Dermis microvascular lymphatic vessel endothelial cell (primary cell): ENCODE measurements at regions not wholly inside any gene's neighbourhood (a gene's known extent, or its start where the extent isn't known, plus 50 kb on each side); places are given as distances from the start of the nearest gene placed in this dataset.
"Not testable (repeated sequence)": the region's sequence is repeated elsewhere in the genome, so short reads cannot be mapped to it uniquely, and the experiment has no call there.

ENCODE experiments used
- DNase-seq, 2 donors: peaks; one replicate each; pipeline versions ENCODE4 v3.0.0 to v3.0.0-alpha.2; 2010; ENCODE audit warnings: low read depth in 2 of 2

DNA sequence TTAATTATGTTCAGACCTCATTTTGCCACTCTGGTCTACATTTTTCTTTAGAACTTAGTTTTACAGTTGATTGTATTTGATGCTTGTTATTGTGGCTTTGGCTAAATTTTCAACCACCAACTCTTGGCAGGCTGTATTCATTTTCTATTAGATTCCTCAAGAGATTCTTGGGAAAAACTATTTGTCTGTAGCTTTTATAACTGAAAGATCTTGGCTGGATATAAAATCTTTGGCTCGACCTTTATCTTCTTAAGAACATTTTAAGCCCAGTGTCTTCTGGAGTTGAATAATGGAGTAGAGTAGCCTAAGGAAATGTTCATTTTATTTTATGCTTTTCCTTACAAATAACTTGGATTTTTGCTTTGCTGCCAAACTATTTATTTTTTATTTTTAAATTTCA, 848.5 kb downstream of the PCDH17 start:
- DNase-seq, result no peak

- DNase-seq, result no peak
Measured at GRCh38 chr13:58488251-58488650, 856.7 kb downstream of the PCDH17 start.

- no peak for DNase-seq
Measured at GRCh38 chr13:58495668-58496067, 864.1 kb downstream of the PCDH17 start.

DNA sequence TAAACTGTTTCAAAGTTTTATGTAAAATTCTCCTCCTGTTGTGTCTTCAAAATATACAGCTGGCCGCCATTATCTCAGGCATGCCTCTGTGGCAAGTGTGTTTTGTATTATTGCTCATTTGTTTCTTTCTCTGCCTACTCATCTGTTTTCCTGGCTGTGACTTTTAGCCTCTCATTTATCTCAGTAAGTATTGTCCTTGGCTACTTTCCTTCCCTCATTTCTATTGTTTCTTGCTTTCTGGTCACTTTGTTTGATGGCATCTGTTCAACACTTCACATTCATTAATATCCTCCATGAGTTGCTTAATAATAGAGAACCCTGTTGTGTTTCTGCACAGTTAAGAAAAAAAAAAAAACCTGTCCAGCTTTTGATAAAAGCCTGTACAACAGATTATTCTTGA, 869.4 kb downstream of the PCDH17 start:
- no peak for DNase-seq

DNA sequence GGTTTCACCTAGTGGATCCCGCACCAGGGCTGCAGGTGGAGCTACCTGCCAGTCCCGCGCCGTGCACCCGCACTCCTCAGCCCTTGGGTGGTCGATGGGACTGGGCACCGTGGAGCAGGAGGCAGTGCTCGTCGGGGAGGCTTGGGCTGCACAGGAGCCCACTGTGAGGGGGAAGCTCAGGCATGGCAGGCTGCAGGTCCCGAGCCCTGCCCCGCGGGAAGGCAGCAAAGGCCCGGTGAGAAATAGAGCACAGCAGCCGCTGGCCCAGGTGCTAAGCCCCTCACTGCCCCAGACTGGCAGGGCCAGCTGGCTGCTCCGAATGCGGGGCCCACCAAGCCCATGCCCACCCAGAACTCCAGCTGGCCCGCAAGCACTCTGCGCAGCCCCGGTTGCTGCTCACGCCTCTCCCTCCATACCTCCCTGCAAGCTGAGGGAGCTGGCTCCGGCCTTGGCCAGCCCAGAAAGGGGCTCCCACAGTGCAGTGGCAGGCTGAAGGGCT, 872.7 kb downstream of the PCDH17 start:
- not testable (repeated sequence) for DNase-seq

GRCh38 chr13:58505262-58505920, 873.8 kb downstream of the PCDH17 start:
- DNase-seq, result not testable (repeated sequence)

GRCh38 chr13:58528351-58528750, 896.8 kb downstream of the PCDH17 start:
- DNase-seq, result no peak

DNA sequence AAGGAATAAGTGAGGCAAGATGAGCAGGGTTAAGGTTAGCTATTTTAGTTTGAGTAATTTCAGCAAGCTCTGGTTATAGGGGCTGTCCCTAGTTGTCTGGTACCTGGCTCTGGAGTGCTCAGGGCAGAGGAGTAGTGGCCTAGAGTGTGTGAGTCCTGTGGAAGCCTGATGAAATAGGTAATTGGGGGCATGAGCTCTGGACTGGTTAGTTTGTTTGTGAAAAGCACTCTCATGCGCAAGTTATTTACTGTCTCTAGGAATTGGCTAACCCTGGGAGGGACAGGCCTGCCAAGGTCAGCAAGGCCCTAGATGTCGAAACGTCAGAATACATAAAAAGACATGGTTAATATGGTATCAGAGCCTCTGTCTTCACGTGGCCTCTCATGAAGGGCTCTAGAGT, 900.1 kb downstream of the PCDH17 start:
- DNase-seq, result no peak

GRCh38 chr13:58542530-58542929, 911.0 kb downstream of the PCDH17 start:
- no peak for DNase-seq

DNA sequence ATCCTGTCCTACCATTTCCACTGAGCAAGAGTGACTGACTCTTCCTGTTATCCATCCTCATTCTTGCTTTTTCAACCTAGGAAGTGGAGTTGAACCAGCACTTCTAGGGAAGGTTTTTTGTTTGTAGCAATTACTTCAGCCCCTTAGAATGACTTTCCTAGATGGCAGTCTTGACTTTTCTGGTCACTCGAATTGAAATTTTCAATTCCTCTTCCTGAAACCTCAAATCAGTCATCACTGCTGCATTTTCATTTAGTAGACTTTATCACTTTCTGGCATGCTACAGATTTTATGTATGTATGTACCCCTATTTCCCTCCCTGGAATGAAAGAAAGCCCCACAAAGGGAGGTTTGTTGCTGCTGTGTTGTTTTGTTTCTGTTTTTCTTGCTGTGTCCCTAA, 915.9 kb downstream of the PCDH17 start:
- no peak for DNase-seq

DNA sequence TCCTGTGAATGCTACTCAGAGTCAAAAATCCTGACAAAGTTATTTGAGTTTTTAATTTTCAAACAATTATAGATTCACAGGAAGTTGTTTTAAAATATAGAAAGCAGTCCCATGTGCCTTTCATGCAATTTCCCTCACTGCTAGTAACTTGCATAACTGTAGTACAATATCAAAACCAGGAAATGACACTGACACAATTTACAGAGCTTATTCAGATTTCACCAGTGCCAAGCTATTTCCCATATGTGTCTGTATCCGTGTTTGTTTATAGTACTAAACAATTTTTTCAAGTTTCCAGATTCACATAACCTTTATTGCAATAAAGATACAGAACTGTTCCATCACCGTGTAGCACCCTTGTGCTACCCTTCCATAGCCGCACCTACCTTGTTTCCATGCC, 934.6 kb downstream of the PCDH17 start:
- DNase-seq, result no peak

DNA sequence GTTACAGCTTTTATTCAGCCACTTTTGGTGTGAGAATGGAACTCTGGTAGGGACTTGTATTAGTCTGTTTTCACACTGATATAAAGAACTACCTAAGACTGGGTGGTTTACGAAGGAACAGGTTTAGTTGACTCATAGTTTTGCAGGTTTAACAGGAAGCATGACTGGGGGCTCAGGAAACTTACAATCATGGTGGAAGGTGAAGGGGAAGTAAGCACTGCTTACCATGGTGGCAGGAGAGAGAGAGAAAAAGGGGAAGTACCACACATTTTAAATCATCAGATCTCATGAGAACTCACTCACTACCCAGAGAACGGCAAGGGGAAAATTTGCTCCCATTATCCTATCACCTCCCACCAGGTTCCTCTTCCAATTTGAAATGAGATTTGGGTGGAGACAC, 942.2 kb downstream of the PCDH17 start:
- no peak for DNase-seq

- DNase-seq, result no peak
Measured at GRCh38 chr13:58574791-58575190, 943.2 kb downstream of the PCDH17 start.

DNA sequence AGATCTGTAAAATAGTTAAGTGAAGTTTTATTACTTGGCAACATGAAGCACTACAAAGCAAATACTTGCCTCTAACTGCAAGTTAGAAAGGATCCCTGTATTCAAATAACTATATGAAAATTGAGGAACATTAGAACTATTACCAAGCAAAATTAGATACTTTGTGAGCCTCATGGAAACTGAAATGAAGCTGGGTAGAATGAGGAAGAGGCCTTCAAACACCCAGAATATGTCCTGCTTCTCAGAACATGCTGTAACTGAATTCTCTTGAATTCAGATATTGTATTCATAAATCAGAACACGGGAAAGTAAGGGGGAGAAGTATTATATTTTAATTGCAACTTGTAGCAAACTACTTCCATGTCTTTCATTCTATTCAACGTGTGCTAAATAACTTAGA, 947.9 kb downstream of the PCDH17 start:
- no peak for DNase-seq

GRCh38 chr13:58583966-58584365, 952.4 kb downstream of the PCDH17 start:
- no peak for DNase-seq

- DNase-seq, result no peak
Measured at GRCh38 chr13:58584610-58585009, 953.1 kb downstream of the PCDH17 start.

DNA sequence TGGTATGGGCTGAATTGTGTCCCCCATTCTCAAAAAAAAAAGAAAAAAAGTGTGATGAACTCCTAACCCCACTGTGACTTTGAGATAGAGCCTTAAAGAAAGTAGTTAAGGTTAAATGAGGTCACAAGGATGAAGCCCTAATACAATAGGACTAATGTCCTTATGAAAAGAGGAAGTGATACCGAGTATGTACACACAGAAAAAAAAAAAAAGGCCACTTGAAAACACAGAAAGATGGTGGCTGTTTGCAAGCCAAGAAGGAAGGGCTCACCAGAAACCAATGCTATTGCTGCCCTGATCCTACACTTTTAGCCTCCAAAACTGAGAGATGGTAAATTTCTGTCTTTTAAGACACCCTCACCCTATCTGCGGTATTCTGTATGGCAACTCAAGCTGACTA, 955.6 kb downstream of the PCDH17 start:
- no peak for DNase-seq

DNA sequence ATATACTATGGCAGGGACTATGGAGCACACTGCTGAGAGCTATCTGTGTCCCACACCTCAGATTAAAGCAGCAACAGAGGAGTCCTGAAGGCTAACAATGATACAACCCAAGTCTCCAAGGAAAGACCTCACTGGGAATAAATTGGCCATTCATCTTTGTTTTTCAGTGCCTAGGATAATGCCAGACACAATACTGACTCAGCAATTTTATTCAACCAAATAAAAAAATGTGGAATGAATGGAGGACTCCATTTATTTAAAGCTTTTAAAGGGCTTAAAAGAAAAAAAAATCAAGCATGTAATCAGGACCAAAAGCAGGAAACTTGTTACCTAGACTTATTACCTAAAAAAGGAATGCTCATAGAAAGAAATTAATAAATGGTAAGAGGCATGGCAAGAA, 960.5 kb downstream of the PCDH17 start:
- no peak for DNase-seq

- DNase-seq, result no peak
Measured at GRCh38 chr13:58592786-58593185, 961.2 kb downstream of the PCDH17 start.

- no peak for DNase-seq
Measured at GRCh38 chr13:58594747-58595600, 963.4 kb downstream of the PCDH17 start.

DNA sequence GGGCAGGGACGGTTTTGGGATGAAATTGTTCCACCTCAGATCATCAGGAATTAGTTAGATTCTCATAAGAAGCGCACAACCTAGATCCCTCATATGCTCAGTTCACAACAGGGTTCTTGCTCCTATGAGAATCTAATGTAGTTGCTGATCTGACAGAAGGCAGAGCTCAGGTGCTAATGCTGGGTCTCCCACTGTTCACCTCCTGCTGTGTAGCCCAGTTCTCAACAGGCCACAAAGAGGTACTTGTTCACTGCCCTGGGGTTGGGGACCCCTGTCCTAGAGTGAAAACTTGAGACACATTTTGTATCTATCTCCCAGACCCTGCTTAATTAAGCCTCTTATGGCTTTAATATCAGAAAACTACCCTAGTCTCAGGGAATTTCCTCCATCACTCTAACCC, 966.0 kb downstream of the PCDH17 start:
- DNase-seq, result no peak

DNA sequence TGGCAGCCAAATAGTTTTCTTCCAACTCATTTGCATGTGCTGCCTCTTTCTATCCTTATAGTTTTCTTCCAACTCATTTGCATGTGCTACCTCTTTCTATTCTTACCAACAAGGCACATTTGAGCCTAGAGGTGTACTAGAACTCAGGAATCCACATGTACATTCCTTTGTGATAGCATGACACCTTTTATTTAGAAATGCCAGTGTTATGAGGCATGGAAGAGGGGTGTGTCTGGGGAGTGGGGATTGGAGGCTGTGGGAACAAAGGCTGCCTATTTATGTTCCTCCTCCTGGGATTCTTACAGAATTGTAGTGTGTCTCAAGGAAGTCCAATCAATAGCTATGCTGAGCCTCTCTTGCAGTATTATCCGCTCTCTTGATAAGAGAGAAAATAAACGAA, 966.7 kb downstream of the PCDH17 start:
- no peak for DNase-seq

DNA sequence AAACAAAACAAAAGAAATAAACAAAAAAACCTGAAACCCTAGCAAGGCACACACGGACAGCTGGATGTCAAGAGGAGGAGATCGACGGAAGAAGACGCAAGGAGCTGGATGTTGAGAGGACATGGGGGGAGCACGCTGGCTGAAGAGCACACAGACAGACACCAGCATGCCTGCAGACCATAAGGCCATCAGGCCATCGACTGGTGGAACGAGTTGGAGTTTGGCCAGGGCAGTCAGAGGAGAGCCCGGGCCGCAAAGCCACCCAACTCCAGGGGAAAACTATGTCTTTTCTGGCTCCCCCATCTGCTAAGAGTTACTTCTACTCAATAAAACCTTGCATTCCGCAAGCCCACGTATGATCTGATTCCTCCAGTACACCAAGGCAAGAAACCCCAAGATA, 979.6 kb downstream of the PCDH17 start:
- no peak for DNase-seq
